HG03460 (cell line): ENCODE measurements at regions not wholly inside any gene's neighbourhood (a gene's known extent, or its start where the extent isn't known, plus 50 kb on each side); places are given as distances from the start of the nearest gene placed in this dataset.

ENCODE experiments used
- ATAC-seq: cut with Tn5 transposase; IDR thresholded peaks from one replicate; pipeline ENCODE4 v1.9.1; 2021; ENCODE audit not compliant: unreplicated experiment

GRCh38 chrX:45261005-45261404, 60.3 kb upstream of the DIPK2B start:
- no peak for ATAC-seq

GRCh38 chrX:45258731-45259402, 58.2 kb upstream of the DIPK2B start:
- no peak for ATAC-seq
